ENCODE measurements at regions not wholly inside any gene's neighbourhood (a gene's known extent, or its start where the extent isn't known, plus 50 kb on each side); places are given as distances from the start of the nearest gene placed in this dataset.

- POLR2A ChIA-PET: no interaction called here
- TF ChIP-seq, protein P1, sequence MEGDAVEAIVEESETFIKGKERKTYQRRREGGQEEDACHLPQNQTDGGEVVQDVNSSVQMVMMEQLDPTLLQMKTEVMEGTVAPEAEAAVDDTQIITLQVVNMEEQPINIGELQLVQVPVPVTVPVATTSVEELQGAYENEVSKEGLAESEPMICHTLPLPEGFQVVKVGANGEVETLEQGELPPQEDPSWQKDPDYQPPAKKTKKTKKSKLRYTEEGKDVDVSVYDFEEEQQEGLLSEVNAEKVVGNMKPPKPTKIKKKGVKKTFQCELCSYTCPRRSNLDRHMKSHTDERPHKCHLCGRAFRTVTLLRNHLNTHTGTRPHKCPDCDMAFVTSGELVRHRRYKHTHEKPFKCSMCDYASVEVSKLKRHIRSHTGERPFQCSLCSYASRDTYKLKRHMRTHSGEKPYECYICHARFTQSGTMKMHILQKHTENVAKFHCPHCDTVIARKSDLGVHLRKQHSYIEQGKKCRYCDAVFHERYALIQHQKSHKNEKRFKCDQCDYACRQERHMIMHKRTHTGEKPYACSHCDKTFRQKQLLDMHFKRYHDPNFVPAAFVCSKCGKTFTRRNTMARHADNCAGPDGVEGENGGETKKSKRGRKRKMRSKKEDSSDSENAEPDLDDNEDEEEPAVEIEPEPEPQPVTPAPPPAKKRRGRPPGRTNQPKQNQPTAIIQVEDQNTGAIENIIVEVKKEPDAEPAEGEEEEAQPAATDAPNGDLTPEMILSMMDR (IDR thresholded peaks at IDR 0.05): no peak
- TF ChIP-seq SIN3A (IDR thresholded peaks at IDR 0.05; ENCODE audit: borderline replicate concordance, insufficient read depth, low read depth, low read length): no peak
- no peak for TF ChIP-seq TCF7L2 (IDR thresholded peaks at IDR 0.05; ENCODE audit: low read depth, low read length)
- in situ Hi-C loops (cut with HindIII; ENCODE audit: low pct_unique_long_range_greater_than_20kb, low sequenced_read_pairs): no loop called here
- no peak for ATAC-seq
- Histone ChIP-seq H3K4me1 (ENCODE audit: control insufficient read depth, insufficient read depth, low read length) (no peaks in the 10 kb centered on the region), H3K27ac (ENCODE audit: low read length) (no peak overlapping the region), H3K36me3 (ENCODE audit: control insufficient read depth, insufficient read depth, low read length) (no peaks in the 10 kb centered on the region), H3K9me3 (ENCODE audit: control insufficient read depth, insufficient read depth, low read depth, low read length) (no peaks in the 10 kb centered on the region), H3K4me3 (ENCODE audit: low read depth in 2 of 2, low read length in 2 of 2) (no peak overlapping the region), H3K27me3 (ENCODE audit: control insufficient read depth, insufficient read depth, low read length) (no peaks in the 10 kb centered on the region)
- no TSS peak for BruUV-seq (replicated peaks)
- DNase-seq (ENCODE audit: low read depth, low spot score): no peak
- CTCF ChIA-PET: no interaction called here
- intact Hi-C loops (cut with micrococcal nuclease; ENCODE audit: unreplicated experiment): no loop called here
These were observed 78.2 kb upstream of the GCFC2 start for GRCh38 chr2:75788902-75789301.

- Histone ChIP-seq H3K27ac (ENCODE audit: low read length) (no peak overlapping the region), H3K27me3 (ENCODE audit: control insufficient read depth, insufficient read depth, low read length) (no peaks in the 10 kb centered on the region), H3K4me3 (ENCODE audit: low read depth in 2 of 2, low read length in 2 of 2) (no peak overlapping the region), H3K9me3 (ENCODE audit: control insufficient read depth, insufficient read depth, low read depth, low read length) (no peaks in the 10 kb centered on the region), H3K36me3 (ENCODE audit: control insufficient read depth, insufficient read depth, low read length) (no peaks in the 10 kb centered on the region), H3K4me1 (ENCODE audit: control insufficient read depth, insufficient read depth, low read length) (no peaks in the 10 kb centered on the region)
- TF ChIP-seq SIN3A (IDR thresholded peaks at IDR 0.05; ENCODE audit: borderline replicate concordance, insufficient read depth, low read depth, low read length): no peak
- no peak for TF ChIP-seq TCF7L2 (IDR thresholded peaks at IDR 0.05; ENCODE audit: low read depth, low read length)
- TF ChIP-seq, protein P1 (IDR thresholded peaks at IDR 0.05): no peak
- TF ChIP-seq POLR2AphosphoS5 (IDR thresholded peaks at IDR 0.05; ENCODE audit: low read depth, low read length): no peak
- TF ChIP-seq, protein P2, sequence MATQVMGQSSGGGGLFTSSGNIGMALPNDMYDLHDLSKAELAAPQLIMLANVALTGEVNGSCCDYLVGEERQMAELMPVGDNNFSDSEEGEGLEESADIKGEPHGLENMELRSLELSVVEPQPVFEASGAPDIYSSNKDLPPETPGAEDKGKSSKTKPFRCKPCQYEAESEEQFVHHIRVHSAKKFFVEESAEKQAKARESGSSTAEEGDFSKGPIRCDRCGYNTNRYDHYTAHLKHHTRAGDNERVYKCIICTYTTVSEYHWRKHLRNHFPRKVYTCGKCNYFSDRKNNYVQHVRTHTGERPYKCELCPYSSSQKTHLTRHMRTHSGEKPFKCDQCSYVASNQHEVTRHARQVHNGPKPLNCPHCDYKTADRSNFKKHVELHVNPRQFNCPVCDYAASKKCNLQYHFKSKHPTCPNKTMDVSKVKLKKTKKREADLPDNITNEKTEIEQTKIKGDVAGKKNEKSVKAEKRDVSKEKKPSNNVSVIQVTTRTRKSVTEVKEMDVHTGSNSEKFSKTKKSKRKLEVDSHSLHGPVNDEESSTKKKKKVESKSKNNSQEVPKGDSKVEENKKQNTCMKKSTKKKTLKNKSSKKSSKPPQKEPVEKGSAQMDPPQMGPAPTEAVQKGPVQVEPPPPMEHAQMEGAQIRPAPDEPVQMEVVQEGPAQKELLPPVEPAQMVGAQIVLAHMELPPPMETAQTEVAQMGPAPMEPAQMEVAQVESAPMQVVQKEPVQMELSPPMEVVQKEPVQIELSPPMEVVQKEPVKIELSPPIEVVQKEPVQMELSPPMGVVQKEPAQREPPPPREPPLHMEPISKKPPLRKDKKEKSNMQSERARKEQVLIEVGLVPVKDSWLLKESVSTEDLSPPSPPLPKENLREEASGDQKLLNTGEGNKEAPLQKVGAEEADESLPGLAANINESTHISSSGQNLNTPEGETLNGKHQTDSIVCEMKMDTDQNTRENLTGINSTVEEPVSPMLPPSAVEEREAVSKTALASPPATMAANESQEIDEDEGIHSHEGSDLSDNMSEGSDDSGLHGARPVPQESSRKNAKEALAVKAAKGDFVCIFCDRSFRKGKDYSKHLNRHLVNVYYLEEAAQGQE (IDR thresholded peaks at IDR 0.05; ENCODE audit: insufficient read depth in 1 of 2, low read depth in 2 of 2, low read length in 1 of 2): no peak
- in situ Hi-C loops (cut with HindIII; ENCODE audit: low pct_unique_long_range_greater_than_20kb, low sequenced_read_pairs): no loop called here
- intact Hi-C loops (cut with micrococcal nuclease; ENCODE audit: unreplicated experiment): no loop called here
- CTCF ChIA-PET: no interaction called here
- POLR2A ChIA-PET: no interaction called here
- BruUV-seq (replicated peaks): no TSS peak
- no peak for DNase-seq (ENCODE audit: low read depth, low spot score)
- ATAC-seq: no peak
These were observed 77.4 kb upstream of the GCFC2 start for GRCh38 chr2:75788154-75788553.

Measured in Panc1 (cell line).